ENCODE measurements at regions not wholly inside any gene's neighbourhood (a gene's known extent, or its start where the extent isn't known, plus 50 kb on each side); places are given as distances from the start of the nearest gene placed in this dataset.
"Not testable (repeated sequence)": the region's sequence is repeated elsewhere in the genome, so short reads cannot be mapped to it uniquely, and the experiment has no call there.

- no peak for DNase-seq (ENCODE audit: low spot score)
These were observed 63.3 kb downstream of the POU4F1 start for GRCh38 chr13:78540058-78540457.

GRCh38 chr13:78526044-78526443, 77.3 kb downstream of the POU4F1 start:
- not testable (repeated sequence) for DNase-seq (ENCODE audit: low spot score)

- no peak for DNase-seq (ENCODE audit: low spot score)
These were observed 78.4 kb downstream of the POU4F1 start for GRCh38 chr13:78524936-78525335.

DNA sequence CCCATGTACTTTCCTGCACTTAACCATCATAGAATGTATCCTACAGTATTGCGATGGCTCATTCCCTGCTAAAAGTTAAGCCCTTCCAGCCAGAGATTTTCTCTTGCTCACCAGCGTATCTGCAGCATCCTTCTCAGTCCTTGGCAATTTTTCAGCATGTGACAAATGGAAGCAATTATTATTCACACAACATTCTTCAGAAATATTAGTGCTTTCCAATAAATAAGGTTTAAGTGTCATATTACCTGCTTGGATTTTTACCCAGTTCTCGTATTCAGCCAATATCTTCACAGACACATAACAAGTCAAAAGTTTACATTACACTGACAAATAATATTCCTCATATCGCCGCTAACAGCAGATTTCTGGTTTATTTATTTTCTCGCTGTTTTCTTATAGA, 82.3 kb downstream of the POU4F1 start:
- DNase-seq (ENCODE audit: low spot score): no peak

- no peak for DNase-seq (ENCODE audit: low spot score)
These were observed 82.9 kb downstream of the POU4F1 start for GRCh38 chr13:78520425-78520824.

DNA sequence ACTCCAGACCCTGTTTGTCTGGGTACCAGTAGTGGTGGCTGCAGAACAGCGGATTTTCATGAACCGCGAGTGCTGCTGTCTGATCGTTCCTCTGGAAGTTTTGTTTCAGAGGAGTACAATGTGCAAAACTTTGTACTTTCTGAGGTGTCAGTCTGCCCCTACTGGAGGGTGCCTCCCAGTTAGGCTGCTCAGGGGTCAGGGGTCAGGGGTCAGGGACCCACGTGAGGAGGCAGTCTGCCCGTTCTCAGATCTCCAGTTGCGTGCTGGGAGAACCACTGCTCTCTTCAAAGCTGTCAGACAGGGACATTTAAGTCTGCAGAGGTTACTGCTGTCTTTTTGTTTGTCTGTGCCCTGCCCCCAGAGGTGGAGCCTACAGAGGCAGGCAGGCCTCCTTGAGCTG, 84.9 kb downstream of the POU4F1 start:
- not testable (repeated sequence) for DNase-seq (ENCODE audit: low spot score)

- no peak for DNase-seq (ENCODE audit: low spot score)
These were observed 103.5 kb downstream of the POU4F1 start for GRCh38 chr13:78499802-78500201.

DNA sequence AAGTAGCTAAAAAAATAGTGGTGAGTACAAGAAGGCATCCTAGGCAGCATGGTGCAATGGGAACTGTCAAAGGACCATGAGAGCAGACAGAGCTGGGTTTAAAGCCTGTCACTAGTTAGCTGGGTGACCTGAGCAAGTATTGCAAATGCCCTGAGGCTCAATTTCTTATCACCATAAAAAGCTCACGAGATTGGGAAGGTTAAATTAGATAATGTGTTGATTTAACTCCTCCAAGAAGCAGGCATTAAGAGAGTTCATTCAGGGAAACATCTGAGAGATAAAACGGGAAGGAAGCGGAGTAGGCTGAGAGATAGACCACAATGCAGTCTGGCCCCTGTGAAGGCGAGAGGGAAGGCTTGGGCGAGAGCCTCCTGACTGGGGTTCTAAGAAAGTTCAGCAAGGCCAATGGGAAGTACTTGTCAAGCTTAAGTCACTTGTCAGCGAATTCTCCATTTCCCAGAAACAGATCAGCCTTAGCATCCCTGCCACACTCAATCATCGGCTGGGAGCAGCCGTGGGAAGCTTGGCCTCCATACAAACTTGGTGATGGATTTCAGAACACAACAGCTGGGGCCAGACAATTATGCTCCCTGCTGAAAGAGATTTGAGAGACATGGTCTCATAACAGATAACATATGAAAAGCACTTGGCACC, 105.5 kb downstream of the POU4F1 start:
- DNase-seq (ENCODE audit: low spot score): no peak

- DNase-seq (ENCODE audit: low spot score): no peak
These were observed 111.4 kb downstream of the POU4F1 start for GRCh38 chr13:78491978-78492377.

- DNase-seq (ENCODE audit: low spot score): not testable (repeated sequence)
These were observed 113.1 kb downstream of the POU4F1 start for GRCh38 chr13:78490225-78490624.

GRCh38 chr13:78487707-78488106, 115.6 kb downstream of the POU4F1 start:
- no peak for DNase-seq (ENCODE audit: low spot score)

- no peak for DNase-seq (ENCODE audit: low spot score)
These were observed 117.5 kb downstream of the POU4F1 start for GRCh38 chr13:78485803-78486202.

DNA sequence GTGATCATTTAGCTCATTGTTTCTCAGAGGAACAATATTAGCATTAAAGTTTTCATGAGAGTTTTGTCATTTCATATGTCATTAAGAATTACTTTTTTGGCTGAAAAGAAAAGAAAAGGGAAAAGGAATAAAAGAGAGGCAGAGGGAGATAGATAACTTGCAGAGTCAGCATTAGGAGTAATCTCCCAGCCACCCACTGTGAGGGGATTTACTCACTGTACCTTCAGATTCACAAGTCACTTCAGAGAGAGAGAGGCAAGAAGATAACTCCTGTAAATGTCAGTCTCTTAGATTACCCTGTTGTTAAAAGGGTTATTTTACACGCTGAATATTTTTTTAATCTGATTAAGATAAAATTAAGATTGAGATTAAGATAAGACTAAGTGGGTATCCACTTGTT, 125.2 kb downstream of the POU4F1 start:
- no peak for DNase-seq (ENCODE audit: low spot score)

DNA sequence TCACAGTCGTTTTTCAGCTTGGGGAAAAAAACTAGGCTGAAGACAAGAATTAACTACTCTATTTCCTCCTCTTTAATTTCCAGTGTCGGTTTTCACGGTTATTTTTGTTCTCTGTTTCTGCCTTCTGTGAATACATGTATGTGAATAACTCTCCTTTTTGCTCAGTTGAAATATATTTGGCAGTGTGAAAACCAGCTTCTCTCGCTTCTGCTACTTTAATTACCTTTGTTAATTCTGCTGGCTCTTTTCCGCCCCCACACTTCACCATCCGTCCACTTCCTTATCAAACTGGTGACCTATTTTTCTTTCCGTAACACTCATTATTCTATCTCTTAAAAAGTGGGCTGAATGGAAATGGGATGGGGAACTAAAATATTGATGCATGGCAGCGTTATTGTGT, 126.4 kb downstream of the POU4F1 start:
- DNase-seq (ENCODE audit: low spot score): no peak

GRCh38 chr13:78468621-78469020, 134.7 kb downstream of the POU4F1 start:
- DNase-seq (ENCODE audit: low spot score): no peak

GRCh38 chr13:78465250-78465649, 138.1 kb downstream of the POU4F1 start:
- no peak for DNase-seq (ENCODE audit: low spot score)

DNA sequence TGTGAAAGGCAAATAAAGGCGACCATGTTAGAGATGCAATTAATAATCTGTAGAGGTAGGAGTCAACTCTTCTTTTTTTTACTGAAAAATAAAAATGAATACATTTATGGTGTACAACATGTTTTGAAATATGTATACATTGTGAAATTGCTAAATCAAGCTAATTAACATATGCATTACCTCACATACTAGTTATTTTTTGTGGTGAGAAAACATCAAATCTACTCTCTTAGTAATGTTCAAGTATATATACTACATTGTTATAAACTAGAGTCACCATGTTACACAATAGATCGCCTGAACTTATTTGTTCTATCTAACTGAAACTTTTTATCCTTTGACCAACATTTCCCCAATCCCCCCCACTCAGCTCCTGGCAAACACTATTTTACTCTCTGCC, 143.2 kb downstream of the POU4F1 start:
- DNase-seq (ENCODE audit: low spot score): no peak

DNA sequence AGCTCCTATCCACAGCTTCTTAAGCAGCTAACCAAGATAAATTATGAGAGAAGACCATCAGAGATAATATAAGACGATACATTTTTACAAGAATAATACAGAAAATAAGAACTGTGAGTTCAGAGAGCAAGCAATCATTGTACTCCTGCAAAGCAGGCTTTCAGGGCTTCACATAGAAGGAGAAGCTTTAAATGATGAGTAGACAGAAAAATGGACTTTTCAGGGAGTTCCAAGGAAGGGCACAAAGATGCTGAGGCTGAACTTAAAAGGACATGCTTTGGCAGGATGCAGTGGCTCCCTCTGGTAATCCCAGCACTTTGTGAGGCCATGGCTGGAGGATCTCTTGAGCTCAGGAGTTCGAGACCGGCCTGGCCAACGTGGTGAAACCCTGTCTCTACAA, 159.5 kb downstream of the POU4F1 start:
- no peak for DNase-seq (ENCODE audit: low spot score)

GRCh38 chr13:78437781-78438180, 165.6 kb downstream of the POU4F1 start:
- no peak for DNase-seq (ENCODE audit: low spot score)

- no peak for DNase-seq (ENCODE audit: low spot score)
These were observed 167.0 kb downstream of the POU4F1 start for GRCh38 chr13:78436311-78436710.

DNA sequence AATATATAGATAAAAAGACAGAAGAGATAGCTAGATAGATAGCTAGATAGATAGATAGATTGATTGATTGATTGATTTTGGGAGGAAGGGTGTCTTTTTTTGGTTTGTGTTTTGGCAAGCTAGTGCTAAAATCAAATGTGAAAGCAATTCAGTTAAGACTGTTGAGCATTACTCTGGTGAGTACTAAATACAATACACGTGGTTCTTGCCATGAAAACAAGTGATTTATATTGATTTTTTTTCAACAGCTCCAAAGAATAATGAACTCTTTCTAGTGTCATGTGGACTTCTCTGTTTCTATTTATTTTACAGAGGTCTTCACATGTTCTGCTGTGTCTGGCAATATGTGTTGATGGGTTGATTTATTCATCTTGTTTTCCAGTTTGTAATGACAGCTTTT, 172.0 kb downstream of the POU4F1 start:
- DNase-seq (ENCODE audit: low spot score): no peak

GRCh38 chr13:78430811-78431210, 172.5 kb downstream of the POU4F1 start:
- DNase-seq (ENCODE audit: low spot score): no peak

DNA sequence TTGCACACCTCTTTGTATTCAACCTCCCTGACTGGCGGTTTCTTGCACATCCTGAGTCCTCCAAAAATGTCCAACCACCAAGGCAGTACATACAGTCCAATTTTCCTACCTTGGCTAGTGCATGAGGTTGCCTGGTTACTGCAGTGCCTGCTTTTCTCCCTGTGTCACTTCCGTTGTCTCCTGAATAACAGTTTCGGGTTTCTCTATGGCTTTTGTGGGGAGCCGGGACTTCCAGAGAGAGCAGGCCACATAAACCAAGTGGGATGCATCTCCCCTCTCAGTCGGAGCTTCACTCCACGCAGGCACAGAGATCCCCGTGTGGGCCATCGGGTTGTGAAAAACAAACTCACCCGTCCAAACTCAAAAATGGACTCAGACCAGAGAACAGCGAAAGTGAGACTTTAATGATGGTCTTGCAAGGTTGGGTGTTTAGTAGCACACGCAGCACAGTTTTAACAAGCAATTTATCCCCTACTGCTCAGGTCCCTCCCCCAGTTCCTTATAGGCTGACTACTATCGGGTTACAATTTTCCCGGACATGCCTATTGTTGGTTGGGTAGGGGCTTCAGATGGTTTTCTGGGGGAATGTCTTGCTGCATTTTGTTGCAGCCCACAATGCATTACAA, 173.1 kb downstream of the POU4F1 start:
- no peak for DNase-seq (ENCODE audit: low spot score)

DNA sequence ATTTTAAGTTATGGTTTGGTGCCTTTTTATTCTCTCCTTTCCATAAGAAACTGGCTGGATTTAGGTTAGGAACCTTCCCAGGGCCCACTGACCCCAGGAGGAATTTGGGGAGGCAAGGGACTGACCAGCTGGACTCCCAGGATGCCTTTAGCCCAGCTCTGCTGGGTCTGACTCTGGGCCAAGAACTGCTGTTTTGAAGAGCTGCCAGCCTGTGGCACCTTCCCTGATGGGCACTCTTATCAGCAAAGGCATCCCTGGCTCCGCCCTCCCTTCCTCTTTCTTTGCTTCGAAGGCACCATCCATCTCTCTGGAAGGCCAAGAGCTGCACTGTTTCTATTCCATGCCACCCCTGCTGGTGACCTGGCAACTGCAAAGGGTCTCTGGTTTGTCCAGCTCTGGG, 174.7 kb downstream of the POU4F1 start:
- DNase-seq (ENCODE audit: low spot score): no peak

All from CD4-positive, alpha-beta T cell treated with Interleukin-2 at 100 ng/mL for 4 hours (primary cell).